Endothelial cell of umbilical vein (primary cell): ENCODE measurements at regions not wholly inside any gene's neighbourhood (a gene's known extent, or its start where the extent isn't known, plus 50 kb on each side); places are given as distances from the start of the nearest gene placed in this dataset.

Source experiments
- BruUV-seq: library from RNA; stranded (reverse); fragments of 400-500 nt; replicated peaks from 2 replicates; lab custom pipeline; 2021; lab: Mats Ljungman, UMichigan
- CTCF ChIA-PET: fragments of 300-600, 350-600 bp; sonication (Branson Sonifier 250); formaldehyde crosslinking; loops from one replicate; lab custom pipeline; 2021; ENCODE audit warnings: antibody characterized with exemption, inconsistent platforms; lab: Charles Lee
- POLR2A ChIA-PET: fragments of 300-600, 350-600 bp; sonication (Branson Sonifier 250); formaldehyde crosslinking; loops from one replicate; lab custom pipeline; 2021; ENCODE audit warnings: antibody characterized with exemption, inconsistent platforms; lab: Charles Lee
- DNase-seq: peaks from one replicate; pipeline ENCODE4 v3.0.0-alpha.2; 2011; ENCODE audit warnings: low read depth, low spot score
- FAIRE-seq: peaks from 2 replicates; lab custom pipeline; 2011; peaks lifted over from hg19 to GRCh38; lab: Jason Lieb, UNC
- H2AFZ ChIP-seq: 2 replicates; pipeline ENCODE4 v1.6.0; 2012; ENCODE audit warnings: low read depth, low read length, control low read depth, inconsistent platforms
- H3K27ac ChIP-seq: 2 replicates; pipeline ENCODE4 v1.5.1; 2011; ENCODE audit warnings: low read depth, mild to moderate bottlenecking, control low read depth, low read length, moderate library complexity; ENCODE audit not compliant: insufficient read depth
- H3K27me3 ChIP-seq, 2 experiments: 2 replicates each; pipeline versions ENCODE4 v1.6.0 to v1.6.1; 2011; ENCODE audit warnings: low read length in 2 of 2, mixed read lengths in 1 of 2; ENCODE audit not compliant: control insufficient read depth in 2 of 2, insufficient read depth in 2 of 2
- H3K36me3 ChIP-seq, 2 experiments: 2 replicates in 1 of 2; 3 replicates in 1 of 2; pipeline ENCODE4 v1.5.1; 2011; ENCODE audit warnings: low read length in 2 of 2, mild to moderate bottlenecking in 1 of 2, moderate library complexity in 1 of 2; ENCODE audit not compliant: control insufficient read depth in 2 of 2, insufficient read depth in 2 of 2; ENCODE audit errors: extremely low read depth in 1 of 2
- H3K4me1 ChIP-seq: 3 replicates; pipeline ENCODE4 v1.5.1; 2011; ENCODE audit warnings: mild to moderate bottlenecking, low read length; ENCODE audit not compliant: control insufficient read depth, insufficient read depth; ENCODE audit errors: extremely low read depth
- H3K4me2 ChIP-seq: 2 replicates; pipeline ENCODE4 v1.6.1; 2011; ENCODE audit warnings: low read length, control low read depth, mixed read lengths; ENCODE audit not compliant: insufficient read depth
- H3K4me3 ChIP-seq, 3 experiments: fragments of 200-600 bp in 1 of 3; sonication (generic), shearing (Covaris generic) in 1 of 3; replicated peaks in 1 of 3; 2 replicates each; pipeline ENCODE4 v1.5.1; 2011 to 2016; ENCODE audit warnings: control low read depth in 3 of 3, low read length in 3 of 3, mild to moderate bottlenecking in 2 of 3, inconsistent platforms in 1 of 3, low read depth in 1 of 3, moderate library complexity in 1 of 3; ENCODE audit not compliant: insufficient read depth in 1 of 3
- H3K79me2 ChIP-seq: 2 replicates; pipeline ENCODE4 v1.6.0; 2012; ENCODE audit warnings: low read length, inconsistent platforms; ENCODE audit not compliant: control insufficient read depth, insufficient read depth
- H3K9ac ChIP-seq: replicated peaks from 2 replicates; pipeline ENCODE3; 2011; ENCODE audit warnings: low read length, control low read depth; ENCODE audit not compliant: insufficient read depth; ENCODE audit errors: extremely low read depth
- H3K9me1 ChIP-seq: replicated peaks from 3 replicates; pipeline ENCODE4 v1.6.0; 2011; ENCODE audit warnings: mild to moderate bottlenecking, low read length; ENCODE audit not compliant: control insufficient read depth, insufficient read depth; ENCODE audit errors: extremely low read depth
- H3K9me3 ChIP-seq: replicated peaks from 2 replicates; pipeline ENCODE4 v1.5.1; 2012; ENCODE audit warnings: low read length, inconsistent platforms; ENCODE audit not compliant: control insufficient read depth, insufficient read depth
- H4K20me1 ChIP-seq: replicated peaks from 2 replicates; pipeline ENCODE3; 2011; ENCODE audit warnings: mild to moderate bottlenecking, low read length; ENCODE audit not compliant: control insufficient read depth, insufficient read depth; ENCODE audit errors: extremely low read depth
- EZH2 ChIP-seq: IDR thresholded peaks from 2 replicates; pipeline ENCODE4 v1.6.1; 2012; ENCODE audit warnings: borderline replicate concordance, low read depth, mild to moderate bottlenecking, moderate library complexity, low read length, inconsistent platforms; ENCODE audit not compliant: severe bottlenecking
- FOS ChIP-seq: IDR thresholded peaks from 2 replicates; pipeline ENCODE4 v1.6.1; 2011; ENCODE audit warnings: mild to moderate bottlenecking, low read length, moderate library complexity, borderline replicate concordance; ENCODE audit not compliant: insufficient read depth
- GATA2 ChIP-seq: IDR thresholded peaks from 2 replicates; pipeline ENCODE4 v1.7.0; 2011; ENCODE audit warnings: low read depth, mild to moderate bottlenecking, moderate library complexity, mixed read lengths, low read length; ENCODE audit not compliant: insufficient read length, insufficient read depth
- JUN ChIP-seq: IDR thresholded peaks from 2 replicates; pipeline ENCODE4 v1.6.1; 2011; ENCODE audit warnings: borderline replicate concordance, low read depth; ENCODE audit not compliant: insufficient read length, insufficient read depth
- MAX ChIP-seq: IDR thresholded peaks from 2 replicates; pipeline ENCODE4 v1.6.1; 2011; ENCODE audit not compliant: insufficient read depth, insufficient read length
- MYC ChIP-seq: IDR thresholded peaks from one replicate; pipeline ENCODE4 v1.6.1; 2011; ENCODE audit warnings: mild to moderate bottlenecking, low read depth, low read length
- POLR2A ChIP-seq: IDR thresholded peaks from 2 replicates; pipeline ENCODE4 v1.6.1; 2012; ENCODE audit warnings: low read depth, mild to moderate bottlenecking, control low read depth, low read length
- POLR2AphosphoS5 ChIP-seq: IDR thresholded peaks from 2 replicates; pipeline ENCODE4 v1.6.1; 2012; ENCODE audit warnings: low read depth, mild to moderate bottlenecking, control low read depth, low read length, moderate library complexity; ENCODE audit not compliant: insufficient read depth
- dilution Hi-C: fragments of 300-500 bp; cut with MboI; formaldehyde crosslinking; loops from one replicate; pipeline ENCODE4 v1.15.0; 2019; ENCODE audit warnings: low sequenced_read_pairs; ENCODE audit not compliant: extremely low pct_ligation_motif_present
- intact Hi-C: fragments of 100-400 bp; cut with micrococcal nuclease; formaldehyde crosslinking; loops from one replicate; pipeline ENCODE4 v1.10.0; 2022
- TF ChIP-seq, protein P1 (sequence below), 2 donors: IDR thresholded peaks; 1 replicate in 1 of 2; 2 replicates in 1 of 2; pipeline ENCODE4 v1.5.1; 2011; ENCODE audit warnings: low read length in 2 of 2, mild to moderate bottlenecking in 2 of 2, moderate library complexity in 2 of 2, control low read depth in 1 of 2, inconsistent platforms in 1 of 2, low read depth in 1 of 2; ENCODE audit not compliant: insufficient read depth in 1 of 2; ENCODE audit errors: extremely low read depth in 1 of 2

- POLR2A ChIA-PET, result no interaction called here
- dilution Hi-C loops (no loop called here), intact Hi-C loops (no loop called here)
- CTCF ChIA-PET, result no interaction called here
- Histone ChIP-seq H4K20me1 (no peaks in the 10 kb centered on the region), H3K9ac (no peak overlapping the region), H3K27me3 (no peaks in the 10 kb centered on the region), H3K79me2 (no peaks in the 10 kb centered on the region), H2AFZ (no peak overlapping the region), H3K4me1 (no peaks in the 10 kb centered on the region), H3K4me3 (no peak overlapping the region), H3K9me3 (no peaks in the 10 kb centered on the region), H3K4me2 (no peak overlapping the region), H3K27ac (no peak overlapping the region), H3K9me1 (no peaks in the 10 kb centered on the region), H3K36me3 (no peaks in the 10 kb centered on the region)
- DNase-seq (no peak), FAIRE-seq (no peak)
- TF ChIP-seq MYC (no peak), MAX (no peak), JUN (no peak), GATA2 (no peak), EZH2 (no peak), POLR2A (no peak), FOS (no peak), POLR2AphosphoS5 (no peak)
- TF ChIP-seq, protein P1, sequence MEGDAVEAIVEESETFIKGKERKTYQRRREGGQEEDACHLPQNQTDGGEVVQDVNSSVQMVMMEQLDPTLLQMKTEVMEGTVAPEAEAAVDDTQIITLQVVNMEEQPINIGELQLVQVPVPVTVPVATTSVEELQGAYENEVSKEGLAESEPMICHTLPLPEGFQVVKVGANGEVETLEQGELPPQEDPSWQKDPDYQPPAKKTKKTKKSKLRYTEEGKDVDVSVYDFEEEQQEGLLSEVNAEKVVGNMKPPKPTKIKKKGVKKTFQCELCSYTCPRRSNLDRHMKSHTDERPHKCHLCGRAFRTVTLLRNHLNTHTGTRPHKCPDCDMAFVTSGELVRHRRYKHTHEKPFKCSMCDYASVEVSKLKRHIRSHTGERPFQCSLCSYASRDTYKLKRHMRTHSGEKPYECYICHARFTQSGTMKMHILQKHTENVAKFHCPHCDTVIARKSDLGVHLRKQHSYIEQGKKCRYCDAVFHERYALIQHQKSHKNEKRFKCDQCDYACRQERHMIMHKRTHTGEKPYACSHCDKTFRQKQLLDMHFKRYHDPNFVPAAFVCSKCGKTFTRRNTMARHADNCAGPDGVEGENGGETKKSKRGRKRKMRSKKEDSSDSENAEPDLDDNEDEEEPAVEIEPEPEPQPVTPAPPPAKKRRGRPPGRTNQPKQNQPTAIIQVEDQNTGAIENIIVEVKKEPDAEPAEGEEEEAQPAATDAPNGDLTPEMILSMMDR (IDR thresholded peaks at IDR 0.05; ENCODE audit: extremely low read depth in 1 of 2, insufficient read depth in 1 of 2, low read depth in 1 of 2, low read length in 2 of 2), result no peak
- no TSS peak for BruUV-seq
Measured at GRCh38 chr7:118059209-118059608, 124.8 kb upstream of the LSM8 start.
